HEK293 (cell line): ENCODE measurements at regions not wholly inside any gene's neighbourhood (a gene's known extent, or its start where the extent isn't known, plus 50 kb on each side); places are given as distances from the start of the nearest gene placed in this dataset.

Experiments used
- CTCF ChIA-PET: fragments of 350-600 bp; formaldehyde crosslinking; extraction: SDS; loops from one replicate; lab custom pipeline; 2021; ENCODE audit warnings: antibody characterized with exemption; lab: Yijun Ruan, JAX
- POLR2A ChIA-PET: fragments of 300-600 bp; formaldehyde crosslinking; extraction: SDS; loops from one replicate; lab custom pipeline; 2020; ENCODE audit warnings: antibody characterized with exemption, inconsistent platforms; lab: Yijun Ruan, JAX
- H3K27ac ChIP-seq: fragments of 200-500 bp; sonication (Bioruptor generic); 2 replicates; pipeline ENCODE4 v1.5.1; 2014; ENCODE audit warnings: low read depth, low read length, control low read depth, inconsistent platforms; ENCODE audit errors: extremely low read depth
- H3K36me3 ChIP-seq, 2 experiments: fragments of 200-500 bp in 1 of 2; sonication (Bioruptor generic) in 1 of 2; 1 replicate in 1 of 2; 2 replicates in 1 of 2; pipeline ENCODE4 v1.5.1; 2014 to 2017; ENCODE audit warnings: inconsistent platforms in 2 of 2, low read length in 2 of 2; ENCODE audit not compliant: control insufficient read depth in 2 of 2, insufficient read depth in 1 of 2
- H3K4me1 ChIP-seq: fragments of 200-500 bp; sonication (Bioruptor generic); 2 replicates; pipeline ENCODE4 v1.5.1; 2014; ENCODE audit warnings: mild to moderate bottlenecking, low read length, inconsistent platforms; ENCODE audit not compliant: control insufficient read depth, insufficient read depth
- H3K4me3 ChIP-seq: 2 replicates; pipeline ENCODE4 v1.5.1; 2011; ENCODE audit warnings: low read depth, mild to moderate bottlenecking, control low read depth, low read length, moderate library complexity
- H3K9me3 ChIP-seq: fragments of 200-500 bp; sonication (Bioruptor generic); 2 replicates; pipeline ENCODE4 v1.5.1; 2014; ENCODE audit warnings: low read depth, low read length, inconsistent platforms; ENCODE audit not compliant: control insufficient read depth, insufficient read depth
- KLF10 ChIP-seq: fragments of 450-650 bp; IDR thresholded peaks from 2 replicates; pipeline ENCODE4 v1.5.1; 2018; ENCODE audit warnings: missing biosample characterization, mild to moderate bottlenecking, missing genetic modification characterization
- MYNN ChIP-seq: fragments of 450-650 bp; formaldehyde crosslinking; IDR thresholded peaks from 2 replicates; pipeline ENCODE4 v1.5.1; 2016; ENCODE audit warnings: missing biosample characterization, missing genetic modification characterization, borderline replicate concordance
- OSR2 ChIP-seq: fragments of 450-650 bp; formaldehyde crosslinking; IDR thresholded peaks from 2 replicates; pipeline ENCODE4 v1.5.1; 2016; ENCODE audit warnings: missing biosample characterization, missing genetic modification characterization
- SETDB1 ChIP-seq: IDR thresholded peaks from one replicate; pipeline ENCODE4 v1.6.1; 2017; ENCODE audit warnings: mild to moderate bottlenecking, low read length, moderate library complexity, mixed read lengths; ENCODE audit not compliant: insufficient read length
- SP2 ChIP-seq: fragments of 450-650 bp; formaldehyde crosslinking; IDR thresholded peaks from 2 replicates; pipeline ENCODE4 v1.5.1; 2016; ENCODE audit warnings: missing biosample characterization, missing genetic modification characterization
- YY1 ChIP-seq: fragments of 450-650 bp; formaldehyde crosslinking; IDR thresholded peaks from 2 replicates; pipeline ENCODE4 v1.5.1; 2018; ENCODE audit warnings: missing biosample characterization, missing genetic modification characterization
- ZBTB8A ChIP-seq: fragments of 450-650 bp; formaldehyde crosslinking; IDR thresholded peaks from 2 replicates; pipeline ENCODE4 v1.5.1; 2016; ENCODE audit warnings: missing biosample characterization, missing genetic modification characterization
- ZFHX2 ChIP-seq: fragments of 450-650 bp; formaldehyde crosslinking; conservative IDR thresholded peaks from 2 replicates; pipeline ENCODE4 v1.5.1; 2016; ENCODE audit warnings: missing biosample characterization, missing genetic modification characterization
- ZNF140 ChIP-seq: fragments of 450-650 bp; formaldehyde crosslinking; IDR thresholded peaks from 2 replicates; pipeline ENCODE4 v1.5.1; 2016; ENCODE audit warnings: missing biosample characterization, missing genetic modification characterization
- ZNF157 ChIP-seq: fragments of 450-650 bp; formaldehyde crosslinking; IDR thresholded peaks from 2 replicates; pipeline ENCODE4 v1.5.1; 2016; ENCODE audit warnings: missing biosample characterization, missing genetic modification characterization
- ZNF175 ChIP-seq: fragments of 450-650 bp; formaldehyde crosslinking; IDR thresholded peaks from 2 replicates; pipeline ENCODE4 v1.5.1; 2016; ENCODE audit warnings: missing biosample characterization, missing genetic modification characterization
- ZNF23 ChIP-seq: fragments of 450-650 bp; formaldehyde crosslinking; IDR thresholded peaks from 2 replicates; pipeline ENCODE4 v1.5.1; 2016; ENCODE audit warnings: missing biosample characterization, missing genetic modification characterization, borderline replicate concordance
- ZNF350 ChIP-seq: fragments of 450-650 bp; formaldehyde crosslinking; IDR thresholded peaks from 2 replicates; pipeline ENCODE4 v1.5.0; 2017; ENCODE audit warnings: missing biosample characterization, mild to moderate bottlenecking, missing genetic modification characterization
- ZNF416 ChIP-seq: fragments of 450-650 bp; formaldehyde crosslinking; IDR thresholded peaks from 2 replicates; pipeline ENCODE4 v1.5.1; 2016; ENCODE audit warnings: missing biosample characterization, missing genetic modification characterization
- ZNF426 ChIP-seq: fragments of 450-650 bp; formaldehyde crosslinking; IDR thresholded peaks from 2 replicates; pipeline ENCODE4 v1.5.1; 2017; ENCODE audit warnings: missing biosample characterization, missing genetic modification characterization, mild to moderate bottlenecking, inconsistent platforms, moderate library complexity
- ZNF514 ChIP-seq: fragments of 450-650 bp; formaldehyde crosslinking; IDR thresholded peaks from 2 replicates; pipeline ENCODE4 v1.5.1; 2016; ENCODE audit warnings: missing biosample characterization, missing genetic modification characterization
- ZNF521 ChIP-seq: fragments of 450-650 bp; formaldehyde crosslinking; IDR thresholded peaks from 2 replicates; pipeline ENCODE4 v1.5.1; 2017; ENCODE audit warnings: missing biosample characterization, mild to moderate bottlenecking, missing genetic modification characterization
- ZNF530 ChIP-seq: fragments of 450-650 bp; formaldehyde crosslinking; IDR thresholded peaks from 2 replicates; pipeline ENCODE4 v1.5.1; 2016; ENCODE audit warnings: low read depth, missing biosample characterization, missing genetic modification characterization
- ZNF549 ChIP-seq: fragments of 450-650 bp; IDR thresholded peaks from 2 replicates; pipeline ENCODE4 v1.5.1; 2018; ENCODE audit warnings: missing biosample characterization, missing genetic modification characterization, mild to moderate bottlenecking, inconsistent platforms, moderate library complexity
- ZNF555 ChIP-seq: fragments of 450-650 bp; formaldehyde crosslinking; conservative IDR thresholded peaks from 2 replicates; pipeline ENCODE4 v1.5.1; 2017; ENCODE audit warnings: missing biosample characterization, mild to moderate bottlenecking, missing genetic modification characterization, inconsistent platforms
- ZNF585B ChIP-seq: fragments of 450-650 bp; formaldehyde crosslinking; IDR thresholded peaks from 2 replicates; pipeline ENCODE4 v1.5.1; 2016; ENCODE audit warnings: missing biosample characterization, missing genetic modification characterization
- ZNF624 ChIP-seq: fragments of 450-650 bp; formaldehyde crosslinking; IDR thresholded peaks from 2 replicates; pipeline ENCODE4 v1.5.1; 2017; ENCODE audit warnings: missing biosample characterization, missing genetic modification characterization
- ZNF670 ChIP-seq: fragments of 450-650 bp; formaldehyde crosslinking; IDR thresholded peaks from 2 replicates; pipeline ENCODE4 v1.5.1; 2016; ENCODE audit warnings: missing biosample characterization, missing genetic modification characterization, low read depth
- ZNF701 ChIP-seq: fragments of 450-650 bp; formaldehyde crosslinking; IDR thresholded peaks from 2 replicates; pipeline ENCODE4 v1.5.1; 2016; ENCODE audit warnings: missing biosample characterization, missing genetic modification characterization
- ZNF768 ChIP-seq: fragments of 450-650 bp; formaldehyde crosslinking; IDR thresholded peaks from 2 replicates; pipeline ENCODE4 v1.5.1; 2018; ENCODE audit warnings: missing biosample characterization, mild to moderate bottlenecking, missing genetic modification characterization
- ZNF776 ChIP-seq: fragments of 450-650 bp; formaldehyde crosslinking; IDR thresholded peaks from 2 replicates; pipeline ENCODE4 v1.5.0; 2017; ENCODE audit warnings: missing biosample characterization, missing genetic modification characterization, borderline replicate concordance
- ZNF837 ChIP-seq: fragments of 450-650 bp; formaldehyde crosslinking; IDR thresholded peaks from 2 replicates; pipeline ENCODE4 v1.5.1; 2016; ENCODE audit warnings: missing biosample characterization, missing genetic modification characterization
- ZXDB ChIP-seq: fragments of 450-650 bp; formaldehyde crosslinking; IDR thresholded peaks from 2 replicates; pipeline ENCODE4 v1.5.1; 2016; ENCODE audit warnings: missing biosample characterization, missing genetic modification characterization
- TF ChIP-seq, protein P1 (sequence below): fragments of 450-650 bp; formaldehyde crosslinking; IDR thresholded peaks from 2 replicates; pipeline ENCODE4 v1.5.1; 2016; ENCODE audit warnings: missing biosample characterization, missing genetic modification characterization
- TF ChIP-seq, protein P2 (sequence below): fragments of 450-650 bp; formaldehyde crosslinking; IDR thresholded peaks from 2 replicates; pipeline ENCODE4 v1.5.1; 2016; ENCODE audit warnings: missing biosample characterization, missing genetic modification characterization, borderline replicate concordance
- TF ChIP-seq, protein P3 (sequence below): fragments of 450-650 bp; formaldehyde crosslinking; IDR thresholded peaks from 2 replicates; pipeline ENCODE4 v1.5.1; 2016; ENCODE audit warnings: missing biosample characterization, missing genetic modification characterization

DNA sequence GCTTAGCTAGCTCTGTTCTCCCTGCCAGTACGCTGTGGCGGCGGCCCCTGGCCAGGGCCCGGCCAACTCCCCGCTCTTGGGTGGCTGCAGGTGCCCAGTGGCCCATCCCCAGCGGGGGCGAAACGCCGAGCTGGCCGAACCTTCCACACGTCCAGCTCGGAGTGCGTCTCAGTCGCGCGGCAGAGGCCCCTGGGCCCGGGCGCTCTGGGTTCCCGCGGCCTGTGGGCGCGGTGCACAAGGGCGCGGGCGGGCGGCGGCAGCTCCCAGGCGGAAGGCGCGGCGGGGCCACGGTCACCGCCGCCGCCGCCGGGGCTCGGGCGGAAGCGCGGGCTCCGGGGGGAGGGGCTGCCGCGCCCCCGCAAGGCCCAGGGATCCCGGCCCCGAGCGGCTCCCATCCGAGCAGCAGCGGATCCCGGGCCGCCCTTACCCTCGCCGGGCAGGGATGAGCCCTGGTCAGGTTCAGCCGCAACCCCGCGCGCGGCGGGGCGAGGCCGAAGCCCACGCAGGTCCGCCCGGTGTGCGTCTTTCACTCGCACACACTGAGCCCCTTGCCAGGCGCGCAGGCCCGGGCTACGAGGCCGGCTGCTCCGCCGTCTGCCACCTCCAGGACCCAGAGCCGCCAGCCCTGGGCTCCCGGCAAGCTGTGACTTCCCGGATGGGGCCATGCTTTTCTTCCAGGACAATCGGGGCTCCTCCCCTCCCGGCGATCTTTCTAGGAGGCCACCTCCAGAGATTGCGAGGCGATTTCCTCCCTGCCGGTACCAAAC, 54.2 kb downstream of the CCDC54 start:
- ChIA-PET CTCF (interaction anchor here (0.7 to 1.6 kb wide), 8 partner anchors 11 to 372 kb away, joined by 3 read pairs; no protein-coding TSS in a partner anchor), POLR2A (interaction anchor here (0.8 to 2.1 kb wide), 3 partner anchors 10 to 189 kb away, joined by 3 to 7 read pairs (median 6); no protein-coding TSS in a partner anchor)
- Histone ChIP-seq H3K4me3 (peak overlapping the region; percentile 63), H3K4me1 (peaks cover 5% of the 10 kb centered on the region; the same call in 1 of the 2 replicates), H3K9me3 (no peaks in the 10 kb centered on the region), H3K27ac (peak overlapping the region; percentile 94), H3K36me3 (no peaks in the 10 kb centered on the region)
- no peak for TF ChIP-seq ZNF416
- TF ChIP-seq SETDB1, result no peak
- TF ChIP-seq, protein P1, sequence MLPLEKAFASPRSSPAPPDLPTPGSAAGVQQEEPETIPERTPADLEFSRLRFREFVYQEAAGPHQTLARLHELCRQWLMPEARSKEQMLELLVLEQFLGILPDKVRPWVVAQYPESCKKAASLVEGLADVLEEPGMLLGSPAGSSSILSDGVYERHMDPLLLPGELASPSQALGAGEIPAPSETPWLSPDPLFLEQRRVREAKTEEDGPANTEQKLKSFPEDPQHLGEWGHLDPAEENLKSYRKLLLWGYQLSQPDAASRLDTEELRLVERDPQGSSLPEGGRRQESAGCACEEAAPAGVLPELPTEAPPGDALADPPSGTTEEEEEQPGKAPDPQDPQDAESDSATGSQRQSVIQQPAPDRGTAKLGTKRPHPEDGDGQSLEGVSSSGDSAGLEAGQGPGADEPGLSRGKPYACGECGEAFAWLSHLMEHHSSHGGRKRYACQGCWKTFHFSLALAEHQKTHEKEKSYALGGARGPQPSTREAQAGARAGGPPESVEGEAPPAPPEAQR (tag by site-specific recombination), result no peak
- TF ChIP-seq SP2, result peak; percentile 18; the same call in 1 of the 2 replicates
- TF ChIP-seq YY1, result peak; percentile 56; the same call in 1 of the 2 replicates
- TF ChIP-seq ZNF549 (tag by site-specific recombination), result no peak
- no peak for TF ChIP-seq ZNF585B (tag by site-specific recombination)
- peak; percentile 89 for TF ChIP-seq ZBTB8A (tag by site-specific recombination)
- peak; percentile 50 for TF ChIP-seq ZXDB
- TF ChIP-seq OSR2 (tag by site-specific recombination), result no peak
- TF ChIP-seq ZNF521 (tag by site-specific recombination), result no peak
- TF ChIP-seq ZNF350, result no peak
- TF ChIP-seq ZNF837 (tag by site-specific recombination), result no peak
- no peak for TF ChIP-seq ZNF624
- TF ChIP-seq ZNF140 (tag by site-specific recombination), result no peak
- TF ChIP-seq MYNN (tag by site-specific recombination), result no peak
- no peak for TF ChIP-seq ZNF175 (tag by site-specific recombination)
- TF ChIP-seq ZNF157 (tag by site-specific recombination), result no peak
- TF ChIP-seq, protein P2, sequence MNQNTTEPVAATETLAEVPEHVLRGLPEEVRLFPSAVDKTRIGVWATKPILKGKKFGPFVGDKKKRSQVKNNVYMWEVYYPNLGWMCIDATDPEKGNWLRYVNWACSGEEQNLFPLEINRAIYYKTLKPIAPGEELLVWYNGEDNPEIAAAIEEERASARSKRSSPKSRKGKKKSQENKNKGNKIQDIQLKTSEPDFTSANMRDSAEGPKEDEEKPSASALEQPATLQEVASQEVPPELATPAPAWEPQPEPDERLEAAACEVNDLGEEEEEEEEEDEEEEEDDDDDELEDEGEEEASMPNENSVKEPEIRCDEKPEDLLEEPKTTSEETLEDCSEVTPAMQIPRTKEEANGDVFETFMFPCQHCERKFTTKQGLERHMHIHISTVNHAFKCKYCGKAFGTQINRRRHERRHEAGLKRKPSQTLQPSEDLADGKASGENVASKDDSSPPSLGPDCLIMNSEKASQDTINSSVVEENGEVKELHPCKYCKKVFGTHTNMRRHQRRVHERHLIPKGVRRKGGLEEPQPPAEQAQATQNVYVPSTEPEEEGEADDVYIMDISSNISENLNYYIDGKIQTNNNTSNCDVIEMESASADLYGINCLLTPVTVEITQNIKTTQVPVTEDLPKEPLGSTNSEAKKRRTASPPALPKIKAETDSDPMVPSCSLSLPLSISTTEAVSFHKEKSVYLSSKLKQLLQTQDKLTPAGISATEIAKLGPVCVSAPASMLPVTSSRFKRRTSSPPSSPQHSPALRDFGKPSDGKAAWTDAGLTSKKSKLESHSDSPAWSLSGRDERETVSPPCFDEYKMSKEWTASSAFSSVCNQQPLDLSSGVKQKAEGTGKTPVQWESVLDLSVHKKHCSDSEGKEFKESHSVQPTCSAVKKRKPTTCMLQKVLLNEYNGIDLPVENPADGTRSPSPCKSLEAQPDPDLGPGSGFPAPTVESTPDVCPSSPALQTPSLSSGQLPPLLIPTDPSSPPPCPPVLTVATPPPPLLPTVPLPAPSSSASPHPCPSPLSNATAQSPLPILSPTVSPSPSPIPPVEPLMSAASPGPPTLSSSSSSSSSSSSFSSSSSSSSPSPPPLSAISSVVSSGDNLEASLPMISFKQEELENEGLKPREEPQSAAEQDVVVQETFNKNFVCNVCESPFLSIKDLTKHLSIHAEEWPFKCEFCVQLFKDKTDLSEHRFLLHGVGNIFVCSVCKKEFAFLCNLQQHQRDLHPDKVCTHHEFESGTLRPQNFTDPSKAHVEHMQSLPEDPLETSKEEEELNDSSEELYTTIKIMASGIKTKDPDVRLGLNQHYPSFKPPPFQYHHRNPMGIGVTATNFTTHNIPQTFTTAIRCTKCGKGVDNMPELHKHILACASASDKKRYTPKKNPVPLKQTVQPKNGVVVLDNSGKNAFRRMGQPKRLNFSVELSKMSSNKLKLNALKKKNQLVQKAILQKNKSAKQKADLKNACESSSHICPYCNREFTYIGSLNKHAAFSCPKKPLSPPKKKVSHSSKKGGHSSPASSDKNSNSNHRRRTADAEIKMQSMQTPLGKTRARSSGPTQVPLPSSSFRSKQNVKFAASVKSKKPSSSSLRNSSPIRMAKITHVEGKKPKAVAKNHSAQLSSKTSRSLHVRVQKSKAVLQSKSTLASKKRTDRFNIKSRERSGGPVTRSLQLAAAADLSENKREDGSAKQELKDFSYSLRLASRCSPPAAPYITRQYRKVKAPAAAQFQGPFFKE (tag by site-specific recombination), result no peak
- no peak for TF ChIP-seq ZNF670 (tag by site-specific recombination)
- no peak for TF ChIP-seq KLF10 (tag by site-specific recombination)
- TF ChIP-seq ZNF514 (tag by site-specific recombination), result no peak
- TF ChIP-seq ZNF701, result no peak
- TF ChIP-seq ZNF768 (tag by site-specific recombination), result no peak
- no peak for TF ChIP-seq ZNF23 (tag by site-specific recombination)
- TF ChIP-seq ZNF776 (tag by site-specific recombination), result no peak
- TF ChIP-seq, protein P3, sequence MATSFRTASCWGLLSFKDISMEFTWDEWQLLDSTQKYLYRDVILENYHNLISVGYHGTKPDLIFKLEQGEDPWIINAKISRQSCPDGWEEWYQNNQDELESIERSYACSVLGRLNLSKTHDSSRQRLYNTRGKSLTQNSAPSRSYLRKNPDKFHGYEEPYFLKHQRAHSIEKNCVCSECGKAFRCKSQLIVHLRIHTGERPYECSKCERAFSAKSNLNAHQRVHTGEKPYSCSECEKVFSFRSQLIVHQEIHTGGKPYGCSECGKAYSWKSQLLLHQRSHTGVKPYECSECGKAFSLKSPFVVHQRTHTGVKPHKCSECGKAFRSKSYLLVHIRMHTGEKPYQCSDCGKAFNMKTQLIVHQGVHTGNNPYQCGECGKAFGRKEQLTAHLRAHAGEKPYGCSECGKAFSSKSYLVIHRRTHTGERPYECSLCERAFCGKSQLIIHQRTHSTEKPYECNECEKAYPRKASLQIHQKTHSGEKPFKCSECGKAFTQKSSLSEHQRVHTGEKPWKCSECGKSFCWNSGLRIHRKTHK (tag by site-specific recombination), result no peak
- TF ChIP-seq ZNF530 (tag by site-specific recombination), result no peak
- TF ChIP-seq ZFHX2 (tag by site-specific recombination), result no peak
- no peak for TF ChIP-seq ZNF555
- TF ChIP-seq ZNF426 (tag by site-specific recombination), result no peak
